Left lobe of liver (tissue), 2 donors: ENCODE measurements at regions not wholly inside any gene's neighbourhood (a gene's known extent, or its start where the extent isn't known, plus 50 kb on each side); places are given as distances from the start of the nearest gene placed in this dataset.
"Not testable (repeated sequence)": the region's sequence is repeated elsewhere in the genome, so short reads cannot be mapped to it uniquely, and the experiment has no call there.

Experiments used
- ATAC-seq: fragments of 200-7000 bp; cut with Tn5 transposase; one replicate; pipeline ENCODE4 v1.9.1; 2020; ENCODE audit warnings: mild to moderate bottlenecking, moderate library complexity
- DNase-seq: peaks from one replicate; pipeline ENCODE4 v3.0.0-alpha.2; 2020; ENCODE audit warnings: low spot score
- donor health status: DM: no; HTN: no; CAD: no; lungs with moderate emphysema.
- donor health status: DM: no; HTN: yes; CAD: no.

DNA sequence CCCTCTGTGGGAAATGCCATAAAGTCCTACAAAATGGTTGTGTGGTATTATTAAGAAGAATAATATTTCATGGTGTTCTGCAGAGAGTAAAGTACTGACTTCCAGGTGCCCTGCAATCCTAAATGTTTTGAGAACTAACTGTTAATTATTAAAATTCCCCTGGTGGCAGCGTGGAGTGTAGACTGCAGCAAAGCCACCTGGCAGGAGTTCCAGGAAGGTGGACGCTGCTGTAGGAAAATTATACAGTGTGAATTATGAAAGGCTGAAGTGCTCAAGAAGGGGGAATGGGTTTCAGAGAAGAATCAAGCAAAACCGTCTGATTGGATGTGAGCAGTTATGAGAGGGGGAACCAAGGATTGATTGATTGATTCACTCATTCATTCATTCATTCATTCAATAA lies 572.4 kb upstream of the PPP2R3A start:
- DNase-seq (no peak), ATAC-seq (no peak)

DNA sequence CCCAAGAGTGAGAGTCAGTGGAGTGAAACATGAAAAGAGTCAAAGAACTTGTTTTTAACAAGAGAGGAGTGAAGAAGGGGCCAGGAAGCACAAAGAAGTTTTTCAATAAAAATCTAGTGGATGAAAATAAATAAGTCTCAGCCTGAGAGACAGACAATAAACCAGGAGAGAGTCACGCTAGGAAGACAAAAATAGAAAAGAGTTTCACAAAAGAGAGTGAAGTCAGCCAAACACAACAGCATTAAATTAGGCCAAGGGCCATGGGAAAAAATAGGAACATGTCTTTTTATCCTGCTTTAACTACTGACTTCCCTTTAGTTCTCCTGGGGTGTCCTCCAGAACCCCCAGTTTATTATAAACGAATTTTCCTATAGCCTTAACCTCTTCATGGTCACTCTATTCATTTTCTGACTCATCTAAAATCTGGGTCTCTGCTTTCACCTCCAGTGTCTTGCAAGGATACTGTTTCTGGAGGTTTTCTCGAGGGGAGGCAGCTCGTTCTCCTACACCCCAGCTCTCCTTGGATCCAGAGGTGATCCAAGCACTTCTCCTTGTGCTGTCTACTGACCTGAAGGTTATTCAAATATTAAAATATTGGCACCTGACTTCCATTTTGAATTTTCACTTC lies 571.5 kb upstream of the PPP2R3A start:
- DNase-seq (no peak), ATAC-seq (no peak)

DNA sequence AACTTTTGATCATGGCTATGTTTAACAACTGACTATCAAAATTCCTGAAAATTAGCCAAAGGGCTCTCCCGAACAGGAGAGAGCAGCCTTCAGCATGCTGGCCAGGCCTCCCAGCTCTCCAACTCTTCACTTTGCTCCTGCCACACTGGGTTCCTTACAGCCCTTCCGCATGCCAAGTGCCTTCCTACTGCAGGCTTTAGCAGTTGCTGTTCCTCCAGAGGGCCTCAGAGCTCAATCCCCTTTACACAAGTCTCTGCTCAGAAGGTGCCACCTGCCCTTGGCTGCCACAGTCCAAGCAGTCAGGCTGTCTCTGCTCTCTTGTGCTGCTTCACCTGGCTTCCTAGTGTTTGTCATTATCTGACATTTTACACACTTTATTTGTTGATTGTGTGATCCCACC lies 553.1 kb upstream of the PPP2R3A start:
- ATAC-seq: no peak
- no peak for DNase-seq

DNA sequence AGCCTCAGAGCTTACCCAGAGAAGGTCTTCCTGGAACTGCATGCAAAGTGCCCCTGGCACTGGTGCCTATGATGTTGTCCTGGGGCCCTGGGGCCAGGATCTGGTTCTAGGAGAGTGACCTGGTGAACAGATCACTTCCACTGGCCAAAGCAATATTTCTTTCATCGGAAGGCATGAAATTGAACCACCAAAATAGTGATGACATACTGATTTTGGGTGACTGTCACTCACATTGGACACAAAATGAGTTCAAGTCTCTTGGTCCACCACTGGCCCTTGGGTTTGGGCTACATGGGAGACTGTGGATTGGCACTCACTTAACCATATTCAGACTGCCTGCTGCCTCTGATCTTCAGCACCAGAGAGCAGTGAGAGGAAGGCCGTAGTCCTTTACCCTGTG lies 549.3 kb upstream of the PPP2R3A start:
- no peak for ATAC-seq
- DNase-seq: no peak

DNA sequence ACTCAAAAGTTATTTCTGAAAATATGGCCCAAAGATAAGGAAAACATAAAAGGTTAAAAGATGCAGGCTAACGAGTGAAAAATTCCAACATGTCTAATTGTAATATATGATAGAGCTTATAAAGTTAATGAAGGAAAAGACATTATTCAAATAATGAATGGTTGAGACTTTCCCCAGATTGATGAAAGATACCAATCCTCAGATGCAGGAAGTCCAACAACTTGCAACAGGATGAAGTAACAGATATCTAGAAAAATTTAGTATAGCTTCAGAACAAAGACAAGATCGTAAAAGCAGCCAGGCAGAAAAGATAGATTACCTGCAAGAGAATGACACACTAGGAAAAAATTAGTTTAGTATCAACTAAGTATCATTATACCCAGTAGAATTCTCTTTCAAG lies 546.4 kb upstream of the PPP2R3A start:
- DNase-seq: no peak
- ATAC-seq: no peak

DNA sequence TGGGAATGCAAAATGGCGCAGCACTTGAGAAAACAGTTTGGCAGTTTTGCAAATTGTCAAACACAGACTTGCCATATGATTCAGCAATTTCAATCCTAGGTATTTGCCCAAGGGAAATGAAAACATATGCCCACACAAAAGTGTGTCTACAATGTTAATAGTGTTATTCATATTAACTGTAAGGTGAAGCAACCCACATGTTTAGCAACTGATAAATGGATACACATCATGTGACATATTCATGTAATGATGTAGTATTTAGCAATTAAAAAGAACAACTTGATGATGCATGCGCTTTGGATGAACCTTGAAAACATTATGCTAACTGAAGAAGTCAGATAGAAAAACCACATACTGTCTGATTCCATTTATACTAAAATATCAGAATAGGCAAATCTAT lies 539.0 kb upstream of the PPP2R3A start:
- DNase-seq (no peak), ATAC-seq (no peak)

DNA sequence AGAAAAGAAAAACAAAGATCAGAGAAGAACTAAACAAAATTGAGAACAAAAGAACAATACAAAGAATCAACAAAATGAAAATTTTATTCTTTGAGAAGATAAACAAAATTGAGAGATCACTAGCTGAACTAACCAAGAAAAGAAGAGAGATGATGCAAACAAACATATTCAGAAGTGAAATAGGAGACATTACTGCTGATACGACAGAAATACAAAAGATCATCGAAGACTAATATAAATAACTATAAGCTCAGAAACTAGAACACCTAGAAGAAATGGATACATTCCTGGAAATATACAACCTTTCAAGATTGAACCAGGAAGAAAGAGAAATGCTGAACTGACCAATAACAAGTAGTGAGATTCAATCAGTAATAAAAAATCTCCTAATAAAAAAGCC lies 533.1 kb upstream of the PPP2R3A start:
- no peak for ATAC-seq
- DNase-seq: no peak

DNA sequence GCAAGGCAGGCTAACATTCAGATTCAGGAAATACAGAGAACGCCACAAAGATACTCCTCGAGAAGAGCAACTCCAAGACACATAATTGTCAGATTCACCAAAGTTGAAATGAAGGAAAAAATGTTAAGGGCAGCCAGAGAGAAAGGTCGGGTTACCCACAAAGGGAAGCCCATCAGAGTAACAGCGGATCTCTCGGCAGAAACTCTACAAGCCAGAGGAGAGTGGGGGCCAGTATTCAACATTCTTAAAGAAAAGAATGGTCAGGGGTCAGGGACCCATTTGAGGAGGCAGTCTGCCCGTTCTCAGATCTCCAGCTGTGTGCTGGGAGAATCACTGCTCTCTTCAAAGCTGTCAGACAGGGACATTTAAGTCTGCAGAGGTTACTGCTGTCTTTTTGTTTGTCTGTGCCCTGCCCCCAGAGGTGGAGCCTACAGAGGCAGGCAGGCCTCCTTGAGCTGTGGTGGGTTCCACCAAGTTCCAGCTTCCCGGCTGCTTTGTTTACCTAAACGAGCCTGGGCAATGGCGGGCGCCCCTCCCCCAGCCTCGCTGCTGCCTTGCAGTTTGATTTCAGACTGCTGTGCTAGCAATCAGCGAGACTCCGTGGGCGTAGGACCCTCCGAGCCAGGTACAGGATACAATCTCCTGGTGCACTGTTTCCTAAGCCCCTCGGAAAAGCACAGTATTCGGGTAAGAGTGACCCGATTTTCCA lies 526.5 kb upstream of the PPP2R3A start:
- not testable (repeated sequence) for ATAC-seq, DNase-seq

DNA sequence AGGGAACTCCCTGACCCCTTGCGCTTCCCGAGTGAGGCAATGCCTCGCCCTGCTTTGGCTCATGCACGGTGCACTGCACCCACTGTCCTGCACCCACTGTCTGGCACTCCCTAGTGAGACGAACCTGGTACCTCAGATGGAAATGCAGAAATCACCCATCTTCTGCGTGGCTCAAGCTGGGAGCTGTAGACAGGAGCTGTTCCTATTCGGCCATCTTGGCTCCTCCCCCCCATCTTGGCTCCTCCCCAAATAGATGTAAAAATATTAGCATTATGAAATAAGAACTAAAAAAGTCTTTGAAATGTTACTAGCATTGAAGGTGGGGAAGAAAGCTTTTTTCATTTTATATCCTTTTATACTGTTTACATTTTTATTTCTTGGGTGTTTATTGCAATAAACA lies 525.9 kb upstream of the PPP2R3A start:
- not testable (repeated sequence) for ATAC-seq, DNase-seq

DNA sequence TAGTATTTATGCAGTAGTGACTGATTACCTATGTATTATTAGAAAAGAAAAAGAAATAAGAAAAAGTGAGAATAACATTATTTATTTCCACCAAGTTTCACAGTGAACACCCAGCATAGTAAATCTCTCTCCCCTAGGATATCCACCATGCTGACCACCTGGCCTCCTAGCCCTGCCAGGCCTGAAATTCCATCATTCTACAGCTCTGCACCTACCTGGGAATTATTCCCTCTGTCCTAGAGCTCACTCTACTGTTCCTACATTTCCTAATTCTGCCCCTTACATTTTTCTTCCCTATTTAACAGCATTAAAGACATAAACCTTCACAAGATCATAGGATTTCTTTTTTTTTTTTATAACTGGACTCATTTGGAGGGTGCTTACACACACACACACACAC lies 525.3 kb upstream of the PPP2R3A start:
- DNase-seq: no peak

DNA sequence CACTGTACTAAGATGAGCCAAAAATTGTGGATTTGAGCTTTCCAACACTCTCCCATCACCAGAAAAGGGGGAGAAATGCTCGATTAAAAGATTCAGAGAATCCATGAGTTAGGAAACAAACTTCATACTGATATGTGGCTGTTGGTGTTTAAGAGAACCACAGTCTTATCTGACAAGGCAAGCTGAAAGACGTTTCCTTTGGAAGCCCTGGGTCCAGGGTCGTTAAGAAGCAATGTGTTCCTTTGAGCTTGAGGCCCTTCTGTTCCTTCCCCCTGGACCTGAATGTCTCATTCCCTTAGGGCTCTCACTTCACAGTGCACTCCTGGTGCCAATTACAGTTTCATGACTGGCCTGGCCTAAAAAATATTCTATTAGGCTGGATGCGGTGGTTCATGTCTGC lies 524.8 kb upstream of the PPP2R3A start:
- ATAC-seq (no peak), DNase-seq (no peak)

More for the DNA sequence above, 525.3 kb upstream of the PPP2R3A start:
- ATAC-seq: no peak

DNA sequence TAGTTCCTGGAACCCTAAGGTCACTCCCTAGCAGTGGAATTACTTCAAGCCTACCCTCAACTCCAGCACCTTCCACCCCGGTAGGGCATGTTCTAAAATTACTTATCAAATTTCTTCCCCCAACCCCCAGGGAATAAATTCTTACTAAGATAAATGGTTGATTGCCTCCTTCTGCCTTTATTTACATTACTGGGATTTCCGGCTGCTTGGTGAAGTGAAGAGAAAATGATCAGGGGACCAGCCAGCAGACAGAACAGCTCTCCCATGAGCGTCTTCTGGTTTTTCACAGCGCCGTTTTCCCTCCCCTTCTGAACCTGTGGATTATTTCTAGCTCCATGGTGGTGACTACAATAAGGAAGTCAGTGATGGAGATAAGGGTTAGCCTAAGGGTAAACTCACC lies 521.5 kb upstream of the PPP2R3A start:
- no peak for DNase-seq

DNA sequence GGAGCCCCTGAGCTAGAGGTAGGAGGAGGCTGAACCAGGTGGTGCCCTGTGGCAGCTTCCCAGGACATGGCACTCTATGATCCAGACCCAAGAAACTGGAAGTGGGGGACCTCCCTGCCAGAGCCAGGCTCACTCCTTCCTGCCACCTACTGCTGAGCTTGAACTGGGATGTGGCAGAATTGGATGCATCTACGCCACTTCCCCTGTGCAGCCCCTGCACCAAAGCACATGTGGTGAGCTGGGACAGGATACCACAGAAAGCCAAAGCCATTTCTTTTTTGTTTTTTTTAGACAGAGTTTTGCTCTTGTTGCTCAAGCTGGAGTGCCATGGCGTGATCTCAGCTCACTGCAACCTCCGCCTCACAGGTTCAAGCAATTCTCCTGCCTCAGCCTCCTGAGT lies 518.0 kb upstream of the PPP2R3A start:
- no peak for DNase-seq

More for the DNA sequence above, 521.5 kb upstream of the PPP2R3A start:
- no peak for ATAC-seq

DNA sequence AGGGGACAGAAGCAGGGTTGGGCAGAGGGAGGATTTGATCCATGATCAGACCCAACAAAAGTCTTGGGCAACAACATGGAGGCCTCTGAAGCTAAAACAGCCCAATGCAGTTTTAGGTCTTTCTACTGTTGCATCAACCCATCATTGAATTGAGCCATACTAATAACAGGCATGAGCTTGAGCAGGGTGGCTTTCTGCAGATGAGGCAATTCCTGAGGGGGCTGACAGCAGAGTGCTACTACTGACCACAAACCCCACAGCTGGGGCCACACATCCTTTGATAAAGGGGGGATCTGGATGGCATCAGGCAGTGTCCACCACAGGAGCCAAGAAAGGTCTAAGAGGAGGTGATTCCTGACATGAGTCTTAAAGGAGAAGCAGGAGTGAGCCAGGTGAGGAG lies 517.0 kb upstream of the PPP2R3A start:
- no peak for ATAC-seq

More for the DNA sequence above, 518.0 kb upstream of the PPP2R3A start:
- ATAC-seq: no peak

DNA sequence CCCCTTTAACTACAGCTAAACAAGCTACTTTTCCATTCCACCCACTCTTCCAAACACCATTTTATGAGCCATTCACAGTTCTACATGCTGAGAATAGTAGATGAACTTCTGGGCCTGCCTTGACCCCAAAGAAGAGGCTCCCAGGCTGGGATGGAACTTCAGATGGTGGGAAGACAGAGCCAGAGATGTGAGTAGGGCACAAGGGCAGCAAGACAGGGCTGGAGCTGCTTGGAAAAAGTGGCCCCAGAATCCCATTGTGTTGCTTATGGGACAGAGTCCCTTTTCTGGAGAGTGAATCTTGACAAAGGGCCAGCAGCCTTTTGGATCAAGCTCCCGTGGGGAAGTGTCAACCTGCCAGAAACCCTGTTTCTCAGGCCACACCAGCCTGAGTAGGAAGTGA lies 516.5 kb upstream of the PPP2R3A start:
- ATAC-seq: no peak
- DNase-seq: no peak

More for the DNA sequence above, 517.0 kb upstream of the PPP2R3A start:
- no peak for DNase-seq

DNA sequence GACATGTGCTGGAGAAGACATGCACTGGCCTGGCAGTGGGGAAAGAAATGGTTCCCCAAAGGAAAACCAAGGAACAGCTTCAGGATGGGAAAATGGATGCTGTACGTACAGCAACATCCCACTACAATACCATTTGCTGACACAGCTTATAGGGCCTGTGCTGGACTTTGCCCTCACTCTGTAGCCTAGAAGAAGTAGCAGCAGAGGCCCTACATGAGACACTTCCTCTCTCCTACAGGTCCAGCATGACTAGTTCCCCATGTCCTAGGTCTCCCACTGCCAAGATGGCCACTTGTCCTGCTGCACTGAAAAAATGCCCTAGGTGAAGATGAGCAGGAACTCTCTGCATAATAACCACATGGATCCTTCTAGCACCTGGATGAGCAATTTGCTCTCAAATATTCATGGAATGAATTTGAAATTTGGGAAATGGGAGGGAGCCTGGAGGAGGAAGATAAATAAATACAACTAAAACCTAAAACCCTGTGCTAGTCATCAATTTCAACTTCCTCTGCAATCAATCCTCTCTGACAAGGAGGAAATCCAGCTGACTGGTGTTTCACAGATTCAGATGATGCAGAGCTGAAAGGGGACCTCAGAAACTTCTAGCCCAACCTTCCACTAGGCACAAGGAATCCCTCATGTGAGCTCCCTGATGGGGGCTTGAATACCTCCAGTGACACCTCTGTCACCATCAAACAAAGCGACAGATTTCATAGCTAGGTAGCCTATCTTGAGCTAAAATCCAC lies 514.3 kb upstream of the PPP2R3A start:
- DNase-seq (no peak), ATAC-seq (no peak)

DNA sequence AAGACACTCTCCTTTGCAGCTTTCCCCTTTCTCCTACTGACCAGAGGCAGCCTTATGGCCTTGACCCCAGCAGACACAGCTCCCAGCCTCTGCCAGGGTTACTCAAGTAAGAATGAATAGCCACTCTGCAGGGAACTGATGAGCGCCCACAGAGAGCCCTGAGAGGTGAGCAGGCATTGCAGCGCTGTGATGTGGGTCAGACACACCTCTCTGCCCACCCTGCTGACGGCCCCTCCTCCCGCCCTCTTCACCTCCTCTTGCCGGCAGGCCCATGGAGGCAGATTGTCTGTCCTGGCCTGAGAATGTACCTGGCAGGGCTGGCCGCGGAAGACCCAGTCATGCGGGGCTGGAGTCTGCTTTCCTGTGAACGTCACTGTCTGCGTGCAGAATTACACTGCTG lies 512.6 kb upstream of the PPP2R3A start:
- DNase-seq (no peak), ATAC-seq (no peak)

DNA sequence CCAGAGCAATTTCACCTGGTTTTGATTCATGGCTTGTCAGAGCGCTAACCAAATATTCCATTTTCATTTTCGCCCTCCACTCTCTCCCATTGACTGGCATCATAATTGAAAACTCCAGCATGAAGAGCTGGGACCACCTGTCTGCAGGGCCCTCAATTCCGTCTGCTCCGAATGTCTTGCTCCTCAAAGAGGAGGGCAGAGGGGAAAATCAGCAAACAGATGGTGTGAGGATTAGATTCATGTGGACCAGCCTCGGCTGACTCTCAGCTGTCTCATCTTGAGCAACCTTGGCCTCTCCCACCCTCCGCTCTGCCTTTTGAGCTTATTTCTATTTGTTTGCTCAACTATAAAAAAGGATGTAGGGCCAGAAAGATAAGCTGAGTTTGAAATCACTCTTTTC lies 512.2 kb upstream of the PPP2R3A start:
- no peak for DNase-seq

DNA sequence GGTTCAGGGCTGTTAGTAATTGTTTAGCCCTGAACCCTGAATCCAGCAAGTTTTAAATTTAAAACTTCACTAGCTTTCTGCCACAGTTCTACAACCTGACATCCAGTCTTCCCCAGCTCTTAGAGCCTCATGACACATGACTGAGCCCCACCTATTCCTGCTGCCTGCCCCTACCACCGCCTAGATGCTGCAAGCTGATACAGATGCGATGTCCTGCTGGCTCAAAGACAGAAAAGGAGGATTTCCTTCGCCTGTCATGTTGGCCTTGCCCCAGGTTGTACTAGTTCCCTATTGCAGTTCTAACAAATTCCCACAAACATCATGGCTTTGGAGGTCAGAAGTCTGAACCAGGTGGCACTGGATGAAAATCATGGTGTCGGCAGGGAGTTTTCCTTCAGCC lies 510.6 kb upstream of the PPP2R3A start:
- ATAC-seq (no peak), DNase-seq (no peak)

More for the DNA sequence above, 512.2 kb upstream of the PPP2R3A start:
- no peak for ATAC-seq

DNA sequence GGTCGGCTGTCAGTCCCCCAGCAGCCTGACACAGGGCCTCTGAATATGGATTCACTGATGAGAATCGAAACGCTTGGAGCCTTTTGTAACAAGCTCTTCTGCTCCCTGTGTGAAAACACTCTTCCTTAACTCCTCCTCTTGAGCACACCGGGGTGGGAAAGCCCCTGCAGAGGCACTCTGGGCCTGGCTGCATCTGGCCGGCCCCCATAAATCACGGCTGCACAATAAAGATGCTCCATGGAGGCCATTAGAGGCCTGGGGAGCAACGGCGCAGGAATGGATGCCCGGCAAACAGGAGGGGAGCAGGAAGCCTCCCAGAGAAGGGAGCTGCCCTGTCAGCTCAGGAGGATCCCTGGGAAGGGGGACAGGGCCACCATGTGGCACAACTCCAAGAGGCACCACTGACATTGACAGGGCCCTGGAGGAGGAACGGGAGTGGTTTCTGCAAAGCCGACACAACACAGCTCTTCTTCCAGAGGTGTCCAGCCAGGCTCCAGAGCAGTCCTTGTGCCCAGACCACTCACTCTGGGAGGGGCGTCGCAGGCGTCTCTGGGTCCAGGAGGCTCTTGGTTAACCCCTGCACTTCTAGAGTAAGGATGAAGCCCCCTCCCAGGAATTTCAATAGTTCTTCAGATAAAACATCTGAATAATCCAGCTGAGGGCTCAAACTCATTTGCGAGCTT lies 509.3 kb upstream of the PPP2R3A start:
- no peak for ATAC-seq
- DNase-seq: no peak

DNA sequence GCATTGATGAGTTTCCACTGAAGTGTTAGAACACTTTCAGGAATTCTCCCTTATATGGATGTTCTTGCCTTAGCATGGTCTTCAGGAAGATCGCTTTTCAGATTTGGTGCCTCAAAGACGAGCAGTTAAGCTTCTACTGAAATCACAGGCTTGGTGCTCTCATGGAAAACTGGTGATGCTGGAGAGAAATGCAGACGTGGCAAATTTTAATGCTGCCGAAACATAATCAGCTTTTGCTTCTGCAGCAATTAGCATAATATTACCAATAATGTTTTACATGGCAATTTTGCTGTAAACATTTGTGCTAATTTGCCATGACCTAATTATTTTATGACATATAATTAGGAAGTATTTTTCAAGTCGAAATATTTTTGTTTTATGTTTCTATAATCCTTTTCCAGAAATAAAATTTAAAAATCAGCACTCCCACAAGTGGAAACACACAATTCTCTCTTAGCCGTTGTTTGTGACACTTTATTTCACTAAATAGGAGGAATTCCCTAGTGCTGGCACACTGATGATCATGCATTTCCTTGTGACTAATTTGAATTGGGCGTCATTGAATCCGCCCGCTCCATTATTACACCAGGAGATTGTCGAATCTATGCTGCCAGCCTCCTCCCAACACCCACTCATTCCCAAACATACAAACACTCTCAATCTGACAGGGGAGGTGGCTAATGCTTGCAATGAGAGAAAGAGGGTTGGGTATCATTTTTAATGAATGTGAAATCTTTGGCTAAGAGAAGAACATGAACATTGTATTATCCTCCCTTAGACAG lies 506.8 kb upstream of the PPP2R3A start:
- ATAC-seq: no peak
- no peak for DNase-seq
